Ishikawa (cell line): ENCODE measurements at regions not wholly inside any gene's neighbourhood (a gene's known extent, or its start where the extent isn't known, plus 50 kb on each side); places are given as distances from the start of the nearest gene placed in this dataset.

ENCODE experiments used
- CEBPB ChIP-seq: IDR thresholded peaks from 2 replicates; pipeline ENCODE4 v1.6.1; 2012
- CREB1 ChIP-seq: IDR thresholded peaks from 2 replicates; pipeline ENCODE4 v1.6.1; 2012; ENCODE audit warnings: low read depth
- EGR1 ChIP-seq: IDR thresholded peaks from 2 replicates; pipeline ENCODE4 v1.6.1; 2012
- EP300 ChIP-seq: IDR thresholded peaks from 2 replicates; pipeline ENCODE4 v1.6.1; 2012; ENCODE audit warnings: borderline replicate concordance
- FOXM1 ChIP-seq: IDR thresholded peaks from 2 replicates; pipeline ENCODE4 v1.6.1; 2012; ENCODE audit warnings: low read depth, borderline replicate concordance
- MAX ChIP-seq: IDR thresholded peaks from 2 replicates; pipeline ENCODE4 v1.6.1; 2012
- NFIC ChIP-seq: IDR thresholded peaks from 2 replicates; pipeline ENCODE4 v1.6.1; 2012
- RAD21 ChIP-seq: IDR thresholded peaks from 2 replicates; pipeline ENCODE4 v1.6.1; 2012; ENCODE audit warnings: low read depth
- REST ChIP-seq: IDR thresholded peaks from 2 replicates; pipeline ENCODE4 v1.6.1; 2012; ENCODE audit warnings: low read depth, mild to moderate bottlenecking
- TAF1 ChIP-seq: IDR thresholded peaks from 2 replicates; pipeline ENCODE4 v1.6.1; 2012; ENCODE audit warnings: low read depth, mild to moderate bottlenecking
- TCF12 ChIP-seq: IDR thresholded peaks from 2 replicates; pipeline ENCODE4 v1.6.1; 2012; ENCODE audit warnings: low read depth
- TEAD4 ChIP-seq: IDR thresholded peaks from 2 replicates; pipeline ENCODE4 v1.6.1; 2012
- USF1 ChIP-seq: IDR thresholded peaks from 2 replicates; pipeline ENCODE4 v1.6.1; 2012
- YY1 ChIP-seq: IDR thresholded peaks from 2 replicates; pipeline ENCODE4 v1.6.1; 2012; ENCODE audit warnings: low read depth
- ZBTB7A ChIP-seq: IDR thresholded peaks from 2 replicates; pipeline ENCODE4 v1.6.1; 2012; ENCODE audit warnings: low read depth

GRCh38 chr6:131399433-131399832, 173.6 kb upstream of the ARG1 start:
- TF ChIP-seq USF1 (no peak), EP300 (no peak), TEAD4 (no peak), REST (no peak), TAF1 (no peak), YY1 (no peak), CREB1 (no peak), EGR1 (no peak), ZBTB7A (no peak), NFIC (no peak), CEBPB (no peak), MAX (no peak), RAD21 (no peak), FOXM1 (no peak), TCF12 (no peak)

GRCh38 chr6:131400054-131400778, 172.8 kb upstream of the ARG1 start:
- TF ChIP-seq EGR1, result no peak
- TF ChIP-seq ZBTB7A, result no peak
- TF ChIP-seq TAF1, result no peak
- no peak for TF ChIP-seq CEBPB
- TF ChIP-seq FOXM1, result no peak
- TF ChIP-seq USF1, result no peak
- TF ChIP-seq RAD21, result no peak
- no peak for TF ChIP-seq TCF12

GRCh38 chr6:131400779-131401496, 172.1 kb upstream of the ARG1 start:
- TF ChIP-seq USF1 (no peak), YY1 (no peak), EP300 (no peak), CEBPB (no peak), NFIC (no peak), FOXM1 (no peak), TAF1 (no peak), TCF12 (no peak), TEAD4 (no peak), REST (no peak), RAD21 (no peak), EGR1 (no peak), MAX (no peak), ZBTB7A (no peak)

GRCh38 chr6:131408811-131409210, 164.2 kb upstream of the ARG1 start:
- TF ChIP-seq TCF12, result no peak
- no peak for TF ChIP-seq TEAD4
- TF ChIP-seq CREB1, result no peak
- no peak for TF ChIP-seq EGR1
- TF ChIP-seq TAF1, result no peak
- TF ChIP-seq RAD21, result no peak
- no peak for TF ChIP-seq MAX
- no peak for TF ChIP-seq REST
- TF ChIP-seq EP300, result no peak
- no peak for TF ChIP-seq CEBPB
- TF ChIP-seq FOXM1, result no peak
- no peak for TF ChIP-seq USF1
- no peak for TF ChIP-seq NFIC
- TF ChIP-seq ZBTB7A, result no peak
- no peak for TF ChIP-seq YY1
